HCT116 (cell line): ENCODE measurements at regions not wholly inside any gene's neighbourhood (a gene's known extent, or its start where the extent isn't known, plus 50 kb on each side); places are given as distances from the start of the nearest gene placed in this dataset.

Experiments
- ATAC-seq: fragments of 200-7000 bp; cut with Tn5 transposase; 2 replicates; pipeline ENCODE4 v1.9.1; 2020; ENCODE audit warnings: mild to moderate bottlenecking, moderate library complexity
- BruUV-seq: library from RNA; stranded (reverse); fragments of 400-500 nt; replicated peaks from 2 replicates; lab custom pipeline; 2021; lab: Mats Ljungman, UMichigan
- CTCF ChIA-PET: fragments of 300-600 bp; sonication (Branson Sonifier 250); formaldehyde crosslinking; loops from one replicate; lab custom pipeline; 2021; ENCODE audit warnings: antibody characterized with exemption; lab: Charles Lee
- POLR2A ChIA-PET: fragments of 300-600, 350-600 bp; sonication (Branson Sonifier 250); formaldehyde crosslinking; loops from one replicate; lab custom pipeline; 2021; ENCODE audit warnings: antibody characterized with exemption; lab: Charles Lee
- RAD21 ChIA-PET, 2 experiments: fragments of 300-600 bp; sonication (Branson Sonifier 250); formaldehyde crosslinking; loops; one replicate each; lab custom pipeline; 2023; ENCODE audit warnings: low total read pairs in 2 of 2; ENCODE audit not compliant: uncharacterized antibody in 2 of 2, unreplicated experiment in 2 of 2, low non-redundant PET in 1 of 2; lab: Charles Lee
- DNase-seq: peaks from one replicate; pipeline ENCODE4 v3.0.0-alpha.2; 2010; ENCODE audit warnings: low read depth, low spot score
- H2AFZ ChIP-seq: fragments of 200-600 bp; shearing (Covaris generic), sonication (generic); 2 replicates; pipeline ENCODE4 v1.6.1; 2017; ENCODE audit warnings: low read depth, mixed run types, mixed read lengths, antibody characterized with exemption, low read length; ENCODE audit not compliant: poor library complexity, severe bottlenecking
- H3K27ac ChIP-seq: 2 replicates; pipeline ENCODE4 v1.5.1; 2012; ENCODE audit warnings: low read depth, low read length
- H3K27me3 ChIP-seq: fragments of 200-600 bp; sonication (generic); 2 replicates; pipeline ENCODE4 v1.6.1; 2016; ENCODE audit warnings: mixed run types, low read length, mixed read lengths; ENCODE audit not compliant: insufficient read depth
- H3K36me3 ChIP-seq, 2 experiments: fragments of 200-500 bp in 1 of 2; fragments of 200-600 bp in 1 of 2; sonication (Bioruptor generic) in 1 of 2; sonication (generic) in 1 of 2; 2 replicates each; pipeline versions ENCODE4 v1.5.1 to v1.6.1; 2014 to 2016; ENCODE audit warnings: low read length in 2 of 2, inconsistent platforms in 1 of 2, mixed read lengths in 1 of 2, mixed run types in 1 of 2; ENCODE audit not compliant: insufficient read depth in 2 of 2, control insufficient read depth in 1 of 2
- H3K4me1 ChIP-seq, 2 experiments: fragments of 200-600 bp in 1 of 2; sonication (generic) in 1 of 2; 2 replicates each; pipeline versions ENCODE4 v1.5.1 to v1.6.1; 2012 to 2017; ENCODE audit warnings: low read length in 2 of 2, inconsistent platforms in 1 of 2, mild to moderate bottlenecking in 1 of 2, mixed read lengths in 1 of 2, mixed run types in 1 of 2, moderate library complexity in 1 of 2; ENCODE audit not compliant: insufficient read depth in 2 of 2, control insufficient read depth in 1 of 2
- H3K4me2 ChIP-seq: fragments of 200-600 bp; sonication (generic); 2 replicates; pipeline ENCODE4 v1.6.1; 2017; ENCODE audit warnings: mixed run types, low read length, mixed read lengths
- H3K4me3 ChIP-seq, 2 experiments: fragments of 200-600 bp in 1 of 2; sonication (generic) in 1 of 2; replicated peaks in 1 of 2; 2 replicates each; pipeline ENCODE4 v1.5.1; 2011 to 2016; ENCODE audit warnings: low read length in 2 of 2, control low read depth in 1 of 2, low read depth in 1 of 2, mild to moderate bottlenecking in 1 of 2, mixed read lengths in 1 of 2, mixed run types in 1 of 2
- H3K79me2 ChIP-seq: fragments of 200-600 bp; sonication (generic); 2 replicates; pipeline ENCODE4 v1.6.1; 2017; ENCODE audit warnings: mild to moderate bottlenecking, mixed run types, low read length, moderate library complexity, mixed read lengths; ENCODE audit not compliant: insufficient read depth
- H3K9ac ChIP-seq: fragments of 200-600 bp; sonication (generic); 2 replicates; pipeline ENCODE4 v1.6.1; 2016; ENCODE audit warnings: low read length, mixed read lengths
- H3K9me2 ChIP-seq: fragments of 200-600 bp; sonication (generic), shearing (Covaris generic); 2 replicates; pipeline ENCODE4 v1.6.1; 2017; ENCODE audit warnings: mixed run types, mild to moderate bottlenecking, moderate library complexity; ENCODE audit not compliant: insufficient read depth
- H3K9me3 ChIP-seq, 2 experiments: fragments of 200-500 bp in 1 of 2; fragments of 200-600 bp in 1 of 2; sonication (Bioruptor generic) in 1 of 2; sonication (generic) in 1 of 2; 2 replicates each; pipeline ENCODE4 v1.6.1; 2014 to 2017; ENCODE audit warnings: low read length in 2 of 2, mixed read lengths in 2 of 2, inconsistent platforms in 1 of 2, low read depth in 1 of 2, mild to moderate bottlenecking in 1 of 2, mixed run types in 1 of 2, moderate library complexity in 1 of 2; ENCODE audit not compliant: control insufficient read depth in 1 of 2, insufficient read depth in 1 of 2
- H4K20me1 ChIP-seq: fragments of 200-600 bp; sonication (generic), shearing (Covaris generic); 2 replicates; pipeline ENCODE4 v1.6.1; 2017; ENCODE audit warnings: mixed run types, mild to moderate bottlenecking, moderate library complexity; ENCODE audit not compliant: insufficient read depth
- ATF3 ChIP-seq: IDR thresholded peaks from 2 replicates; pipeline ENCODE4 v1.6.1; 2012
- CBX3 ChIP-seq: IDR thresholded peaks from 2 replicates; pipeline ENCODE4 v1.6.1; 2012; ENCODE audit warnings: low read depth
- CEBPB ChIP-seq: IDR thresholded peaks from 2 replicates; pipeline ENCODE4 v1.6.1; 2012; ENCODE audit warnings: low read depth
- EGR1 ChIP-seq: IDR thresholded peaks from 2 replicates; pipeline ENCODE4 v1.6.1; 2012; ENCODE audit warnings: low read depth
- ELF1 ChIP-seq: IDR thresholded peaks from 2 replicates; pipeline ENCODE4 v1.6.1; 2012; ENCODE audit warnings: low read depth, borderline replicate concordance
- EZH2 ChIP-seq: fragments of 200-600 bp; sonication (generic); IDR thresholded peaks from 2 replicates; pipeline ENCODE4 v1.6.1; 2017; ENCODE audit warnings: antibody characterized with exemption, mixed run types
- EZH2phosphoT487 ChIP-seq: fragments of 200-600 bp; IDR thresholded peaks from 2 replicates; pipeline ENCODE4 v1.6.1; 2018; ENCODE audit warnings: antibody characterized with exemption, borderline replicate concordance
- FOSL1 ChIP-seq: IDR thresholded peaks from 2 replicates; pipeline ENCODE4 v1.6.1; 2012; ENCODE audit warnings: low read depth
- JUND ChIP-seq: IDR thresholded peaks from 2 replicates; pipeline ENCODE4 v1.6.1; 2012
- POLR2A ChIP-seq: IDR thresholded peaks from 2 replicates; pipeline ENCODE4 v1.7.0; 2011; ENCODE audit warnings: borderline replicate concordance; ENCODE audit not compliant: insufficient read depth, insufficient read length; ENCODE audit errors: extremely low read depth
- POLR2AphosphoS5 ChIP-seq: IDR thresholded peaks from 2 replicates; pipeline ENCODE4 v1.6.1; 2011; ENCODE audit warnings: mild to moderate bottlenecking, low read depth, low read length, moderate library complexity
- RAD21 ChIP-seq: IDR thresholded peaks from 2 replicates; pipeline ENCODE4 v1.6.1; 2012; ENCODE audit warnings: low read depth, mild to moderate bottlenecking
- SIN3A ChIP-seq: IDR thresholded peaks from 2 replicates; pipeline ENCODE4 v1.6.1; 2012; ENCODE audit warnings: low read depth
- SP1 ChIP-seq: IDR thresholded peaks from 2 replicates; pipeline ENCODE4 v1.6.1; 2012; ENCODE audit warnings: low read depth
- SRF ChIP-seq: IDR thresholded peaks from 2 replicates; pipeline ENCODE4 v1.6.1; 2012; ENCODE audit warnings: low read depth
- TCF7L2 ChIP-seq: IDR thresholded peaks from 2 replicates; pipeline ENCODE4 v1.7.0; 2011; ENCODE audit warnings: borderline replicate concordance, inconsistent platforms; ENCODE audit not compliant: insufficient read depth, insufficient read length; ENCODE audit errors: extremely low read depth
- YY1 ChIP-seq: IDR thresholded peaks from 2 replicates; pipeline ENCODE4 v1.6.1; 2011; ENCODE audit warnings: low read length, low read depth, moderate library complexity, mild to moderate bottlenecking; ENCODE audit not compliant: insufficient replicate concordance; ENCODE audit errors: extremely low read depth
- ZFX ChIP-seq: fragments of 450-650 bp; IDR thresholded peaks from 2 replicates; pipeline ENCODE4 v1.6.1; 2017
- intact Hi-C: fragments of 100-400 bp; cut with micrococcal nuclease; formaldehyde crosslinking; loops from 2 replicates; pipeline ENCODE4 v1.10.0; 2022
- TF ChIP-seq, protein P1 (sequence below): IDR thresholded peaks from 2 replicates; pipeline ENCODE4 v1.6.1; 2011; ENCODE audit warnings: mild to moderate bottlenecking, low read length, moderate library complexity; ENCODE audit not compliant: insufficient replicate concordance; ENCODE audit errors: extremely low read depth

DNA sequence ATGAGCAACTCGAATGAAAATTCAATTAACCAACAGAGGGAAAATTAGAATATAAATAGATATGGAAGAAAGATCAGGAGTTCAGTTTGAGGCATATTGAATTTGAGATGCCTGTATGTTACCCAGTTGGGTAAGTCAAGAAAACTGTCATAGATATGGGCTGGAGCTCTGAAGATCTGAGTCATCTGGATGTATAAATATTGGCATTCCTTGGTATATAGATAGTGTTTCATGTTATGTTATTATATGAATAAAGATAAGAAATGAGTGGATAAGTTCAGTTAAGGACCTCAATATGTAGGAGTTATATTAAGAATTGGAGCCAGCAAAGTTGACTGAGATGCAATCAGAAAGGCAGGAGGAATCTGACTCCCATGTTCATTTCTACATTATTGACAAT lies 543.6 kb upstream of the SMIM31 start:
- ATAC-seq (no peak), DNase-seq (no peak)
- ChIA-PET POLR2A (no interaction called here), RAD21 (no interaction called here), CTCF (no interaction called here)
- Histone ChIP-seq H3K4me3 (no peak overlapping the region), H3K9me3 (no peaks in the 10 kb centered on the region), H3K4me1 (peaks cover 0 to 11% of the 10 kb centered on the region in 2 experiments; a peak in 2 of 4 replicates), H3K27me3 (no peaks in the 10 kb centered on the region), H2AFZ (no peak overlapping the region), H3K9me2 (no peaks in the 10 kb centered on the region), H3K27ac (no peak overlapping the region), H4K20me1 (no peaks in the 10 kb centered on the region), H3K4me2 (no peak overlapping the region), H3K79me2 (no peaks in the 10 kb centered on the region), H3K9ac (no peak overlapping the region), H3K36me3 (no peaks in the 10 kb centered on the region)
- TF ChIP-seq CBX3, result no peak
- no peak for TF ChIP-seq SIN3A
- TF ChIP-seq ZFX, result no peak
- TF ChIP-seq FOSL1, result no peak
- no peak for TF ChIP-seq POLR2A
- TF ChIP-seq EGR1, result no peak
- no peak for TF ChIP-seq TCF7L2
- TF ChIP-seq YY1, result no peak
- TF ChIP-seq POLR2AphosphoS5, result no peak
- intact Hi-C loops, result no loop called here
- BruUV-seq, result no TSS peak

GRCh38 chr4:164212134-164212533 lies 541.8 kb upstream of the SMIM31 start:
- H3K4me3 ChIP-seq, result no peak overlapping the region
- no peaks in the 10 kb centered on the region for H3K36me3 ChIP-seq
- H3K79me2 ChIP-seq, result no peaks in the 10 kb centered on the region
- BruUV-seq, result no TSS peak
- H3K27me3 ChIP-seq, result no peaks in the 10 kb centered on the region
- no peak overlapping the region for H2AFZ ChIP-seq
- ATAC-seq (no peak), DNase-seq (no peak)
- no peaks in the 10 kb centered on the region for H4K20me1 ChIP-seq
- peak overlapping the region; percentile 29; the same call in 1 of the 2 replicates for H3K4me2 ChIP-seq
- ChIA-PET POLR2A (no interaction called here), RAD21 (no interaction called here), CTCF (no interaction called here)
- peaks cover 0 to 12% of the 10 kb centered on the region in 2 experiments; a peak in 2 of 4 replicates for H3K4me1 ChIP-seq
- H3K9ac ChIP-seq, result no peak overlapping the region
- no peak overlapping the region for H3K27ac ChIP-seq
- no peaks in the 10 kb centered on the region for H3K9me3 ChIP-seq
- no peaks in the 10 kb centered on the region for H3K9me2 ChIP-seq
- intact Hi-C loops, result no loop called here
- TF ChIP-seq, protein P1, sequence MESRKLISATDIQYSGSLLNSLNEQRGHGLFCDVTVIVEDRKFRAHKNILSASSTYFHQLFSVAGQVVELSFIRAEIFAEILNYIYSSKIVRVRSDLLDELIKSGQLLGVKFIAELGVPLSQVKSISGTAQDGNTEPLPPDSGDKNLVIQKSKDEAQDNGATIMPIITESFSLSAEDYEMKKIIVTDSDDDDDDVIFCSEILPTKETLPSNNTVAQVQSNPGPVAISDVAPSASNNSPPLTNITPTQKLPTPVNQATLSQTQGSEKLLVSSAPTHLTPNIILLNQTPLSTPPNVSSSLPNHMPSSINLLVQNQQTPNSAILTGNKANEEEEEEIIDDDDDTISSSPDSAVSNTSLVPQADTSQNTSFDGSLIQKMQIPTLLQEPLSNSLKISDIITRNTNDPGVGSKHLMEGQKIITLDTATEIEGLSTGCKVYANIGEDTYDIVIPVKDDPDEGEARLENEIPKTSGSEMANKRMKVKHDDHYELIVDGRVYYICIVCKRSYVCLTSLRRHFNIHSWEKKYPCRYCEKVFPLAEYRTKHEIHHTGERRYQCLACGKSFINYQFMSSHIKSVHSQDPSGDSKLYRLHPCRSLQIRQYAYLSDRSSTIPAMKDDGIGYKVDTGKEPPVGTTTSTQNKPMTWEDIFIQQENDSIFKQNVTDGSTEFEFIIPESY, result no peak
- TF ChIP-seq POLR2A (no peak), YY1 (no peak), TCF7L2 (no peak), SP1 (no peak), SRF (no peak), JUND (0 out of 2 replicates have a peak, but pooled peaks have one; percentile 15), SIN3A (no peak), ZFX (no peak), EZH2phosphoT487 (no peak), CEBPB (peak; percentile 63), ATF3 (no peak), ELF1 (no peak), EZH2 (no peak), RAD21 (no peak), POLR2AphosphoS5 (no peak), FOSL1 (peak; percentile 30; the same call in 1 of the 2 replicates)
